ENCODE measurements at regions not wholly inside any gene's neighbourhood (a gene's known extent, or its start where the extent isn't known, plus 50 kb on each side); places are given as distances from the start of the nearest gene placed in this dataset.

DNA sequence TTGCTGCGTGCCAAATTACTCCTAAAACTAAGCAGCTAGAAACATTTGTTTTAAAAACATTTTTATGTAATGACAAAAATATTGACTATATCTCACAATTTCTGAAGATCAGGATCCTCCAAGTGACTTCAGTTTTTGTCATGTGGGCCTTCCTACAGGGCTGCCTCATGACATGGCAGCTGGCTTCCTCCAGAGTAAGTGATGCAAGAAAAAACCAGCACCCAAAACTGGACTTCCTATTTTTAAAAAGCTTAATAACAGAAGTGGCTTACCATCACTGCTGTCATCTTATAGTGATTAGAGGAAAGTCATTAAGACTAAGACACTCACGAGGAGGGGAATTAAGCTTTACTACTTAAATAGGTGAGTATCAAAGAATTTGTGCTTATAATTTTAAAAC lies 681.7 kb downstream of the PCDH17 start:
- Histone ChIP-seq H3K4me3 (ENCODE audit: low read length) (no peak overlapping the region), H3K4me2 (ENCODE audit: low read length) (no peak overlapping the region)
- TF ChIP-seq, protein P1, sequence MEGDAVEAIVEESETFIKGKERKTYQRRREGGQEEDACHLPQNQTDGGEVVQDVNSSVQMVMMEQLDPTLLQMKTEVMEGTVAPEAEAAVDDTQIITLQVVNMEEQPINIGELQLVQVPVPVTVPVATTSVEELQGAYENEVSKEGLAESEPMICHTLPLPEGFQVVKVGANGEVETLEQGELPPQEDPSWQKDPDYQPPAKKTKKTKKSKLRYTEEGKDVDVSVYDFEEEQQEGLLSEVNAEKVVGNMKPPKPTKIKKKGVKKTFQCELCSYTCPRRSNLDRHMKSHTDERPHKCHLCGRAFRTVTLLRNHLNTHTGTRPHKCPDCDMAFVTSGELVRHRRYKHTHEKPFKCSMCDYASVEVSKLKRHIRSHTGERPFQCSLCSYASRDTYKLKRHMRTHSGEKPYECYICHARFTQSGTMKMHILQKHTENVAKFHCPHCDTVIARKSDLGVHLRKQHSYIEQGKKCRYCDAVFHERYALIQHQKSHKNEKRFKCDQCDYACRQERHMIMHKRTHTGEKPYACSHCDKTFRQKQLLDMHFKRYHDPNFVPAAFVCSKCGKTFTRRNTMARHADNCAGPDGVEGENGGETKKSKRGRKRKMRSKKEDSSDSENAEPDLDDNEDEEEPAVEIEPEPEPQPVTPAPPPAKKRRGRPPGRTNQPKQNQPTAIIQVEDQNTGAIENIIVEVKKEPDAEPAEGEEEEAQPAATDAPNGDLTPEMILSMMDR (IDR thresholded peaks at IDR 0.05; ENCODE audit: low read depth, low read length, poor library complexity, severe bottlenecking), result no peak

GRCh38 chr13:58318495-58319167 lies 687.1 kb downstream of the PCDH17 start:
- no peaks in the 10 kb centered on the region for H3K36me3 ChIP-seq (ENCODE audit: control insufficient read depth, low read length)
- no peaks in the 10 kb centered on the region for H3K9me3 ChIP-seq (ENCODE audit: control insufficient read depth, insufficient read depth, low read length)
- TF ChIP-seq EZH2phosphoT487 (IDR thresholded peaks at IDR 0.05; ENCODE audit: borderline replicate concordance, low read length), result no peak
- TF ChIP-seq, protein P1 (IDR thresholded peaks at IDR 0.05; ENCODE audit: low read depth, low read length, poor library complexity, severe bottlenecking), result no peak
- no peak overlapping the region for H3K4me3 ChIP-seq (ENCODE audit: low read length)
- H3K9me2 ChIP-seq (replicated peaks; ENCODE audit: control insufficient read depth, low read length), result no peaks in the 10 kb centered on the region
- H3F3A ChIP-seq (ENCODE audit: control insufficient read depth, insufficient read depth), result no peaks in the 10 kb centered on the region
- H3K27me3 ChIP-seq (ENCODE audit: control insufficient read depth, low read length), result no peaks in the 10 kb centered on the region
- H3K79me2 ChIP-seq (ENCODE audit: control insufficient read depth, low read length), result no peaks in the 10 kb centered on the region
- no peak overlapping the region for H3K4me2 ChIP-seq (ENCODE audit: low read length)
- H4K20me1 ChIP-seq (ENCODE audit: control insufficient read depth, insufficient read depth, low read depth, low read length), result no peaks in the 10 kb centered on the region
- no peak overlapping the region for H3K27ac ChIP-seq (ENCODE audit: low read depth, low read length)
- H3K4me1 ChIP-seq (ENCODE audit: control insufficient read depth, low read length), result no peaks in the 10 kb centered on the region

More for the DNA sequence above, 681.7 kb downstream of the PCDH17 start:
- Histone ChIP-seq H3K36me3 (ENCODE audit: control insufficient read depth, low read length) (no peaks in the 10 kb centered on the region), H3K27ac (ENCODE audit: low read depth, low read length) (no peak overlapping the region), H3K9me3 (ENCODE audit: control insufficient read depth, insufficient read depth, low read length) (no peaks in the 10 kb centered on the region), H4K20me1 (ENCODE audit: control insufficient read depth, insufficient read depth, low read depth, low read length) (no peaks in the 10 kb centered on the region), H3F3A (ENCODE audit: control insufficient read depth, insufficient read depth) (no peaks in the 10 kb centered on the region), H3K4me1 (ENCODE audit: control insufficient read depth, low read length) (no peaks in the 10 kb centered on the region), H3K9me2 (replicated peaks; ENCODE audit: control insufficient read depth, low read length) (no peaks in the 10 kb centered on the region), H3K27me3 (ENCODE audit: control insufficient read depth, low read length) (no peaks in the 10 kb centered on the region), H3K79me2 (ENCODE audit: control insufficient read depth, low read length) (no peaks in the 10 kb centered on the region)

GRCh38 chr13:58324161-58324560 lies 692.6 kb downstream of the PCDH17 start:
- no peaks in the 10 kb centered on the region for H3K4me1 ChIP-seq (ENCODE audit: control insufficient read depth, low read length)
- no peak overlapping the region for H3K27ac ChIP-seq (ENCODE audit: low read depth, low read length)
- H3K79me2 ChIP-seq (ENCODE audit: control insufficient read depth, low read length), result no peaks in the 10 kb centered on the region
- no peaks in the 10 kb centered on the region for H3K9me3 ChIP-seq (ENCODE audit: control insufficient read depth, insufficient read depth, low read length)
- H3K4me2 ChIP-seq (ENCODE audit: low read length), result no peak overlapping the region
- TF ChIP-seq, protein P1 (IDR thresholded peaks at IDR 0.05; ENCODE audit: low read depth, low read length, poor library complexity, severe bottlenecking), result no peak
- no peak for TF ChIP-seq EZH2phosphoT487 (IDR thresholded peaks at IDR 0.05; ENCODE audit: borderline replicate concordance, low read length)
- H3K36me3 ChIP-seq (ENCODE audit: control insufficient read depth, low read length), result no peaks in the 10 kb centered on the region
- H3K4me3 ChIP-seq (ENCODE audit: low read length), result no peak overlapping the region
- no peaks in the 10 kb centered on the region for H3K27me3 ChIP-seq (ENCODE audit: control insufficient read depth, low read length)
- no peaks in the 10 kb centered on the region for H3K9me2 ChIP-seq (replicated peaks; ENCODE audit: control insufficient read depth, low read length)
- H3F3A ChIP-seq (ENCODE audit: control insufficient read depth, insufficient read depth), result no peaks in the 10 kb centered on the region
- no peaks in the 10 kb centered on the region for H4K20me1 ChIP-seq (ENCODE audit: control insufficient read depth, insufficient read depth, low read depth, low read length)

Data from DOHH2 (cell line).